K562 (cell line): ENCODE measurements at regions not wholly inside any gene's neighbourhood (a gene's known extent, or its start where the extent isn't known, plus 50 kb on each side); places are given as distances from the start of the nearest gene placed in this dataset.
A peak's percentile ranks its signal among the peaks of the same experiment; 100 is the strongest.

Experiments
- ATAC-seq: fragments of 200-7000 bp; cut with Tn5 transposase; 3 replicates; pipeline ENCODE4 v1.9.1; 2020; ENCODE audit warnings: moderate library complexity
- BruUV-seq: library from RNA; stranded (reverse); fragments of 400-500 nt; replicated peaks from 2 replicates; lab custom pipeline; 2021; lab: Mats Ljungman, UMichigan
- CTCF ChIA-PET: fragments of 300-600 bp; formaldehyde crosslinking; extraction: SDS; loops from one replicate; lab custom pipeline; 2021; ENCODE audit warnings: low intra/inter-chr PET ratio; lab: Yijun Ruan, JAX
- POLR2A ChIA-PET: fragments of 300-600, 350-650 bp; sonication (Branson Sonifier 250); formaldehyde crosslinking; extraction: SDS; loops from one replicate; lab custom pipeline; 2021; ENCODE audit warnings: antibody characterized with exemption, inconsistent platforms; lab: Yijun Ruan, JAX
- DNase-seq, 4 experiments: peaks; one replicate each; pipeline versions ENCODE4 v3.0.0 to v3.0.0-alpha.2; 2011 to 2018; ENCODE audit warnings: low spot score in 3 of 4, mixed read lengths in 3 of 4; ENCODE audit errors: extremely low read depth in 1 of 4
- FAIRE-seq: peaks from 2 replicates; lab custom pipeline; 2011; peaks lifted over from hg19 to GRCh38; lab: Jason Lieb, UNC
- H2AFZ ChIP-seq: 2 replicates; pipeline ENCODE4 v1.6.0; 2011; ENCODE audit warnings: low read depth, low read length, control low read depth, inconsistent platforms
- H3K27ac ChIP-seq: fragments of 200-600 bp; 3 replicates; pipeline ENCODE4 v1.8.0; 2011; ENCODE audit warnings: low read depth, mild to moderate bottlenecking, control low read depth, inconsistent platforms, low read length, moderate library complexity, mixed read lengths; ENCODE audit errors: extremely low read depth
- H3K27me3 ChIP-seq, 2 experiments: fragments of 300-600 bp in 1 of 2; 2 replicates in 1 of 2; 3 replicates in 1 of 2; pipeline versions ENCODE4 v1.6.0 to v1.8.0; 2011; ENCODE audit warnings: inconsistent platforms in 2 of 2, low read length in 2 of 2, mild to moderate bottlenecking in 1 of 2, mixed read lengths in 1 of 2, moderate library complexity in 1 of 2; ENCODE audit not compliant: control insufficient read depth in 2 of 2, insufficient read depth in 2 of 2
- H3K36me3 ChIP-seq: fragments of 300-600 bp; 3 replicates; pipeline ENCODE4 v1.8.0; 2011; ENCODE audit warnings: mild to moderate bottlenecking, low read length, inconsistent platforms; ENCODE audit not compliant: control insufficient read depth, insufficient read depth
- H3K4me1 ChIP-seq, 2 experiments: fragments of 200-600 bp in 1 of 2; replicated peaks in 1 of 2; 2 replicates in 1 of 2; 3 replicates in 1 of 2; pipeline versions ENCODE4 v1.5.1 to v1.8.0; 2011; ENCODE audit warnings: inconsistent platforms in 2 of 2, low read length in 2 of 2, mild to moderate bottlenecking in 1 of 2, mixed read lengths in 1 of 2, moderate library complexity in 1 of 2; ENCODE audit not compliant: control insufficient read depth in 2 of 2, insufficient read depth in 2 of 2
- H3K4me2 ChIP-seq: 2 replicates; pipeline ENCODE4 v1.6.1; 2011; ENCODE audit warnings: low read length, control low read depth, inconsistent platforms, mixed read lengths; ENCODE audit not compliant: insufficient read depth
- H3K4me3 ChIP-seq: fragments of 200-600 bp; sonication (generic), shearing (Covaris generic); 2 replicates; pipeline ENCODE4 v1.5.1; 2016; ENCODE audit warnings: control low read depth, inconsistent platforms
- H3K79me2 ChIP-seq: fragments of 200-600 bp; 3 replicates; pipeline ENCODE4 v1.8.0; 2011; ENCODE audit warnings: low read length, inconsistent platforms; ENCODE audit not compliant: control insufficient read depth, insufficient read depth
- H3K9ac ChIP-seq, 2 experiments: 2 replicates each; pipeline versions ENCODE4 v1.6.0 to v1.6.1; 2011; ENCODE audit warnings: low read depth in 2 of 2, low read length in 2 of 2, control low read depth in 1 of 2, inconsistent platforms in 1 of 2, mild to moderate bottlenecking in 1 of 2, mixed read lengths in 1 of 2; ENCODE audit not compliant: insufficient read depth in 1 of 2
- H3K9me1 ChIP-seq: one replicate; pipeline ENCODE4 v1.6.0; 2011; ENCODE audit warnings: inconsistent platforms, mild to moderate bottlenecking, low read length, moderate library complexity; ENCODE audit not compliant: control insufficient read depth, insufficient read depth
- H3K9me3 ChIP-seq: replicated peaks from 2 replicates; pipeline ENCODE4 v1.5.1; 2011; ENCODE audit warnings: low read depth, low read length, inconsistent platforms; ENCODE audit not compliant: control insufficient read depth, insufficient read depth
- H4K20me1 ChIP-seq: replicated peaks from 2 replicates; pipeline ENCODE4 v1.6.1; 2011; ENCODE audit warnings: low read length, inconsistent platforms, mixed read lengths; ENCODE audit not compliant: control insufficient read depth, insufficient read depth
- KLF13 ChIP-seq: fragments of 450-650 bp; IDR thresholded peaks from 2 replicates; pipeline ENCODE4 v1.6.1; 2016; ENCODE audit warnings: missing genetic modification characterization, low read depth, mild to moderate bottlenecking, missing compliant biosample characterization, moderate library complexity, borderline replicate concordance
- SPI1 ChIP-seq: IDR thresholded peaks from 2 replicates; pipeline ENCODE4 v1.6.1; 2011; ENCODE audit warnings: low read depth, low read length, control low read depth, borderline replicate concordance
- ZNF263 ChIP-seq: sonication (generic); formaldehyde crosslinking; IDR thresholded peaks from 2 replicates; pipeline ENCODE4 v1.8.0; 2022; ENCODE audit warnings: mild to moderate bottlenecking, missing genetic modification reagents, borderline replicate concordance
- ZNF583 ChIP-seq: fragments of 250-450 bp; sonication (Bioruptor Pico); IDR thresholded peaks from 2 replicates; pipeline ENCODE4 v1.4.0; 2020
- WGBS: fragments of 100-300 bp; shearing (Covaris generic); methylation state at CpG from one replicate; pipeline ENCODE4 v1.1.6; 2016; ENCODE audit warnings: low coverage, mixed read lengths; ENCODE audit not compliant: insufficient coverage; ENCODE audit errors: missing lambda C conversion rate; 5-methylcytosine and 5-hydroxymethylcytosine counted together
- in situ Hi-C: fragments of 300-500 bp; cut with MboI; formaldehyde crosslinking; loops from 4 replicates; pipeline ENCODE4 v1.15.0; 2018; ENCODE audit warnings: inconsistent platforms, mixed read lengths
- intact Hi-C: fragments of 100-400 bp; cut with micrococcal nuclease; formaldehyde crosslinking; loops from 2 replicates; pipeline ENCODE4 v1.14.2; 2022
- TF ChIP-seq, protein P1 (sequence below), 2 experiments: fragments of 450-650 bp; formaldehyde crosslinking in 1 of 2; IDR thresholded peaks; 2 replicates each; pipeline versions ENCODE4 v1.4.0 to v1.6.1; 2014 to 2020; ENCODE audit warnings: mild to moderate bottlenecking in 2 of 2, borderline replicate concordance in 1 of 2, low read depth in 1 of 2
- TF ChIP-seq, protein P2 (sequence below): sonication (generic); formaldehyde crosslinking; IDR thresholded peaks from 2 replicates; pipeline ENCODE4 v1.9.0; 2022; ENCODE audit warnings: mild to moderate bottlenecking, missing genetic modification reagents

DNA sequence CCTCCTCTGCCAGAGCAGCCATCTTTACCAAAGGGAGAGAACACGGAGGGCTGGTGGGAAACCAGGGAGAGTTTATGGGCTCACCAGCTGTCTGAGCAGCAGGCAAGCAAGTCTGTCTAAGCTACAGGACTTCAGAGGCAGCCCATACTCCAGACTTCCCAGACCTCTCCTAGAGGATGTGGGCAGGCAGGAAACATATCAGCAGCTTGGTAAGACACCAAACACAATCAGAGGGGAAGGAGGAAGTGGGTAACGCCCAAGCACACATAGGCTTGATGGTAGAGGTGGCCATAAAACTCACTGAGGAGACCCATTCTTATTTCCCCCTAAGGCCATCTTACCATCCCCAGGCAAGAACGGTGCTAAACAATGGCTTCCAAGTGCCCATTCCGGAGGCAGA lies 143.1 kb upstream of the ARID1B start:
- BruUV-seq, result no TSS peak
- no peak overlapping the region; the same call in 1 of the 2 replicates for H3K4me2 ChIP-seq
- H3K9ac ChIP-seq, result no peak overlapping the region
- H2AFZ ChIP-seq, result no peak overlapping the region
- peaks cover 29 to 33% of the 10 kb centered on the region in 2 experiments for H3K27me3 ChIP-seq
- H3K4me3 ChIP-seq, result no peak overlapping the region
- peaks cover 0 to 5% of the 10 kb centered on the region in 2 experiments; a peak in 1 of 5 replicates for H3K4me1 ChIP-seq
- no peak overlapping the region for H3K27ac ChIP-seq
- no peaks in the 10 kb centered on the region for H3K36me3 ChIP-seq
- WGBS, result 2% methylated on average over 4 of the region's 4 CpGs
- FAIRE-seq (no peak), ATAC-seq (peak; percentile 12; the same call in 1 of the 3 replicates), DNase-seq (no peak)
- no peak for TF ChIP-seq ZNF583 (CRISPR knock-in tag)
- TF ChIP-seq SPI1, result peak; percentile 61; the same call in 1 of the 2 replicates
- no peak for TF ChIP-seq ZNF263 (CRISPR knock-in tag)
- POLR2A ChIA-PET, result no interaction called here
- H3K9me1 ChIP-seq, result no peaks in the 10 kb centered on the region
- no peaks in the 10 kb centered on the region for H3K9me3 ChIP-seq
- intact Hi-C loops (no loop called here), in situ Hi-C loops (no loop called here)
- CTCF ChIA-PET, result no interaction called here
- no peaks in the 10 kb centered on the region for H3K79me2 ChIP-seq
- H4K20me1 ChIP-seq, result no peaks in the 10 kb centered on the region

DNA sequence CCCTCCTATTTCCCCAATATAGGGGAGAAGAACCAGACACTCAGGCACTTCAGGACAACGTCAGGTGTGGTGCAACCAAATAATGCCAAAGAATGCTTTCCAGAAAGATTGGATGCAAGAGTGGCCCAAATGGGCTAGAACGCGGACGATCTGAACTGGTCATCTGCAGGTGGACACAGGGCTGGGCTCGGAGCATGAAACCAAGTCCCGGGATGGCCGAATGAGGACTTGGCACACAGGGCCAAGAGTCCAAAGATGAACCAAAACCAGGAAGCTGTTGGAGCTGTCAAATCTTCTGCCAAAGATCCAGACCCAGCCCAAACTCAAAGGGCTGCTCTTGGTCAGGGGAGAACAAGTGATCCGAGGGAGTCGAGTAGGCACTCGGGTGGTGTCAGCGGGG lies 143.9 kb upstream of the ARID1B start:
- Histone ChIP-seq H4K20me1 (no peaks in the 10 kb centered on the region), H3K9me1 (no peaks in the 10 kb centered on the region), H3K4me3 (no peak overlapping the region), H3K9me3 (no peaks in the 10 kb centered on the region), H3K36me3 (no peaks in the 10 kb centered on the region), H3K79me2 (no peaks in the 10 kb centered on the region), H3K4me1 (peaks cover 0 to 5% of the 10 kb centered on the region in 2 experiments; a peak in 1 of 5 replicates), H2AFZ (no peak overlapping the region), H3K4me2 (no peak overlapping the region), H3K27ac (no peak overlapping the region), H3K9ac (peak overlapping the region in 1 of 2 experiments; percentile 26; a peak in 1 of 4 replicates), H3K27me3 (peaks cover 28 to 33% of the 10 kb centered on the region in 2 experiments)
- DNase-seq, result no peak
- POLR2A ChIA-PET, result interaction anchor here (0.7 kb wide), 1 partner anchor 145 kb away, joined by 3 read pairs; no protein-coding TSS in a partner anchor
- 3% methylated on average over 11 of the region's 11 CpGs for WGBS
- CTCF ChIA-PET, result no interaction called here
- no peak for FAIRE-seq
- intact Hi-C loops, result no loop called here
- BruUV-seq, result no TSS peak
- in situ Hi-C loops, result no loop called here
- no peak for ATAC-seq
- TF ChIP-seq, protein P1, sequence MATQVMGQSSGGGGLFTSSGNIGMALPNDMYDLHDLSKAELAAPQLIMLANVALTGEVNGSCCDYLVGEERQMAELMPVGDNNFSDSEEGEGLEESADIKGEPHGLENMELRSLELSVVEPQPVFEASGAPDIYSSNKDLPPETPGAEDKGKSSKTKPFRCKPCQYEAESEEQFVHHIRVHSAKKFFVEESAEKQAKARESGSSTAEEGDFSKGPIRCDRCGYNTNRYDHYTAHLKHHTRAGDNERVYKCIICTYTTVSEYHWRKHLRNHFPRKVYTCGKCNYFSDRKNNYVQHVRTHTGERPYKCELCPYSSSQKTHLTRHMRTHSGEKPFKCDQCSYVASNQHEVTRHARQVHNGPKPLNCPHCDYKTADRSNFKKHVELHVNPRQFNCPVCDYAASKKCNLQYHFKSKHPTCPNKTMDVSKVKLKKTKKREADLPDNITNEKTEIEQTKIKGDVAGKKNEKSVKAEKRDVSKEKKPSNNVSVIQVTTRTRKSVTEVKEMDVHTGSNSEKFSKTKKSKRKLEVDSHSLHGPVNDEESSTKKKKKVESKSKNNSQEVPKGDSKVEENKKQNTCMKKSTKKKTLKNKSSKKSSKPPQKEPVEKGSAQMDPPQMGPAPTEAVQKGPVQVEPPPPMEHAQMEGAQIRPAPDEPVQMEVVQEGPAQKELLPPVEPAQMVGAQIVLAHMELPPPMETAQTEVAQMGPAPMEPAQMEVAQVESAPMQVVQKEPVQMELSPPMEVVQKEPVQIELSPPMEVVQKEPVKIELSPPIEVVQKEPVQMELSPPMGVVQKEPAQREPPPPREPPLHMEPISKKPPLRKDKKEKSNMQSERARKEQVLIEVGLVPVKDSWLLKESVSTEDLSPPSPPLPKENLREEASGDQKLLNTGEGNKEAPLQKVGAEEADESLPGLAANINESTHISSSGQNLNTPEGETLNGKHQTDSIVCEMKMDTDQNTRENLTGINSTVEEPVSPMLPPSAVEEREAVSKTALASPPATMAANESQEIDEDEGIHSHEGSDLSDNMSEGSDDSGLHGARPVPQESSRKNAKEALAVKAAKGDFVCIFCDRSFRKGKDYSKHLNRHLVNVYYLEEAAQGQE (IDR thresholded peaks at IDR 0.05; ENCODE audit: borderline replicate concordance), result no peak
- TF ChIP-seq, protein P1 (CRISPR knock-in tag; IDR thresholded peaks at IDR 0.05; ENCODE audit: low read depth), result no peak
- no peak for TF ChIP-seq KLF13 (tag)
- TF ChIP-seq, protein P2, sequence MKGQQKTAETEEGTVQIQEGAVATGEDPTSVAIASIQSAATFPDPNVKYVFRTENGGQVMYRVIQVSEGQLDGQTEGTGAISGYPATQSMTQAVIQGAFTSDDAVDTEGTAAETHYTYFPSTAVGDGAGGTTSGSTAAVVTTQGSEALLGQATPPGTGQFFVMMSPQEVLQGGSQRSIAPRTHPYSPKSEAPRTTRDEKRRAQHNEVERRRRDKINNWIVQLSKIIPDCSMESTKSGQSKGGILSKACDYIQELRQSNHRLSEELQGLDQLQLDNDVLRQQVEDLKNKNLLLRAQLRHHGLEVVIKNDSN (CRISPR knock-in tag), result no peak
